OCI-LY7 (cell line): ENCODE measurements at regions not wholly inside any gene's neighbourhood (a gene's known extent, or its start where the extent isn't known, plus 50 kb on each side); places are given as distances from the start of the nearest gene placed in this dataset.

Experiments used
- EZH2phosphoT487 ChIP-seq: fragments of 200-600 bp; sonication (generic); IDR thresholded peaks from 2 replicates; pipeline ENCODE4 v1.6.1; 2018; ENCODE audit warnings: low read depth, borderline replicate concordance, mild to moderate bottlenecking, mixed run types, antibody characterized with exemption, low read length, moderate library complexity, mixed read lengths
- TF ChIP-seq, protein P1 (sequence below): fragments of 200-600 bp; sonication (generic); conservative IDR thresholded peaks from 2 replicates; pipeline ENCODE4 v1.5.1; 2014; ENCODE audit warnings: mild to moderate bottlenecking, antibody characterized with exemption, low read length, moderate library complexity, mixed read lengths

DNA sequence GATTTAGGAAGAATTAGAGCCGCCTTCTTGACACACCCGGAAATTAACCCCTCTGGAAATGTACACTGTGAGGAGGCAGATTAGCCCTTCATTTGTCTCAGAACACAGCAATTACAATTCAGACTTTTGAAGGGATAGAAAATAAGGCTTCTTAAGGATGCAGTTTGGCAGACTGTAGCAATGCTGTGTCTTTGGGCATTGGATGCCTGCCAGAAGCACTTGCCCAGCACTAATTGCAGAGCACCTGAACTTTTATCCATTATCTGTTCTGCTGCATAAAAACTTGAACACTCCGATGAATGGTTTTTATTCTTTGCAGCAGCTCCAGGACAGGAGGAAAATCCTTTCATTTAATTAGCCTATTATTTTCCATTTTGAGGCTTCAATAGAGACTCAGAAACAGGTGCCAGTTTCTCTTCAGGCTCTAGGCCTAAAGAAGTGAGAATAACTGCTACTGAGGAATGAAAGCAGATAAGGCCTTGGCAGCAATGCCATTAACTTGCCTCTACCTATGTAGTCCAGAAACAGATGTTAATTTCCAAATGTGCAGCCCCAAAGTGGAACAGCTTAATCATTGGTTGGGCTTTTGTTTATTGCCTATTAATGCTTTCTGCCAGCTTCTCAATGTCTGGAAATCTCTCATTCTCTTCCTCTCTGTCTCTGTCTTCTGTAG is 418.5 kb downstream of the NSUN3 start:
- TF ChIP-seq, protein P1, sequence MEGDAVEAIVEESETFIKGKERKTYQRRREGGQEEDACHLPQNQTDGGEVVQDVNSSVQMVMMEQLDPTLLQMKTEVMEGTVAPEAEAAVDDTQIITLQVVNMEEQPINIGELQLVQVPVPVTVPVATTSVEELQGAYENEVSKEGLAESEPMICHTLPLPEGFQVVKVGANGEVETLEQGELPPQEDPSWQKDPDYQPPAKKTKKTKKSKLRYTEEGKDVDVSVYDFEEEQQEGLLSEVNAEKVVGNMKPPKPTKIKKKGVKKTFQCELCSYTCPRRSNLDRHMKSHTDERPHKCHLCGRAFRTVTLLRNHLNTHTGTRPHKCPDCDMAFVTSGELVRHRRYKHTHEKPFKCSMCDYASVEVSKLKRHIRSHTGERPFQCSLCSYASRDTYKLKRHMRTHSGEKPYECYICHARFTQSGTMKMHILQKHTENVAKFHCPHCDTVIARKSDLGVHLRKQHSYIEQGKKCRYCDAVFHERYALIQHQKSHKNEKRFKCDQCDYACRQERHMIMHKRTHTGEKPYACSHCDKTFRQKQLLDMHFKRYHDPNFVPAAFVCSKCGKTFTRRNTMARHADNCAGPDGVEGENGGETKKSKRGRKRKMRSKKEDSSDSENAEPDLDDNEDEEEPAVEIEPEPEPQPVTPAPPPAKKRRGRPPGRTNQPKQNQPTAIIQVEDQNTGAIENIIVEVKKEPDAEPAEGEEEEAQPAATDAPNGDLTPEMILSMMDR = no peak
- no peak for TF ChIP-seq EZH2phosphoT487
